D341Med (cell line): ENCODE measurements at regions not wholly inside any gene's neighbourhood (a gene's known extent, or its start where the extent isn't known, plus 50 kb on each side); places are given as distances from the start of the nearest gene placed in this dataset.

ENCODE experiments used
- DNase-seq: peaks from one replicate; pipeline ENCODE4 v3.0.0; 2012; ENCODE audit warnings: low spot score

DNA sequence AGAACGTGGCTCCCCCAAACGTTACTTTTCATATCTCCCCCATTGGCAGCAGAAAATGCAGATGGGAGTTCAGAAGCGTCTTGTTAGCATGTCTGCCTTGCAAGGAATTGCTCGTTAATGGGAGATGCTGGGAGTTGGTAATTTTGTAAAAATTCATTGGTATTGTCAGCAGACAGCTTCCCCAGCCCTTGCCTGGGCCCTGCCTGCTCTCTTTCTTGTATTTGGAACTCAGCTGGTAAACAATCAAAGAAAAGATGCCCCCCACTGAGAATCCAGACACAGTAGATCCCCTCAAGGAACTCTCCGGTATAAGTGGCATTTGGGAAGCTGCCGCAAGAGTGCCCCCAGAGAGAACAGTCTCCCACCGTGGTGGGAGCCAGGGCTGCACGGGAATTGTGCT lies 94.4 kb upstream of the IGSF21 start:
- DNase-seq = no peak

DNA sequence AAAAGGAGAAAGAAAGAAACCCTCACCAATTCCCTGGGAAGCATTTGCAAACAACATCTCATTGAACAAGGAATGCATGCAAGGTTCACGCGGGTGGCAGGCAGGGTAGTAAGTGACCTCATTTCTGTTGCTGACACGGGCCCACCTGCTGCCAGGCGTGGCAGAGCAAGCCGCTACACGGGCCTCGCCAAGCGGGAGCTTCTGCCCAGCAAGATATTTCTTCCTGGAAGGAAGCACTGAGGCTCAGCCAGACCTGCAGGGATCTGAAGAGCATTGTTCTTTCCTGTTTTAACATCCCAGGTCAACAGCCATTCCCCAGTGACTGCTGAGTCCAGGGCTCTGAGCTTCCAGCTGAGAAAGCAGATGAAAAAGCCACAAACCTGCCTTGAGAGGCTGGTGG lies 91.9 kb upstream of the IGSF21 start:
- DNase-seq = no peak

DNA sequence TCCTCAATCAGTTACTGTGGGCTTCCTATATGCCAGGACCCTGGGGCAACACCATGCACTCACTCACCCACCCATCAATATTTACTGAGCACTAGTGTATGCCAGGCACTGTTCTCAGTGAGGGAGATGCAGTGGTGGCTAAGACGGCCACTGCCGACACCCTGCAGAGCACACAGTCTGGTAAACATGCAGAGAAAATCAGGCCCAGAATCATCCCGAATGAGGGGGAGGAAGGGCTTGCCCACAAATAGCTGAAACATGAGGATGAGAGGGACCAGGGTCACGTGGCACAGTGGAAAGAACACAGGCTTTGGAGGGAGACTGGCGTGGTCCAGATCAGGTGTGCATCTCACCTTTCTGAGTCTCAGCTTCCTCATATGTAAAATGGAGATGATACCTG lies 89.2 kb upstream of the IGSF21 start:
- DNase-seq = no peak

DNA sequence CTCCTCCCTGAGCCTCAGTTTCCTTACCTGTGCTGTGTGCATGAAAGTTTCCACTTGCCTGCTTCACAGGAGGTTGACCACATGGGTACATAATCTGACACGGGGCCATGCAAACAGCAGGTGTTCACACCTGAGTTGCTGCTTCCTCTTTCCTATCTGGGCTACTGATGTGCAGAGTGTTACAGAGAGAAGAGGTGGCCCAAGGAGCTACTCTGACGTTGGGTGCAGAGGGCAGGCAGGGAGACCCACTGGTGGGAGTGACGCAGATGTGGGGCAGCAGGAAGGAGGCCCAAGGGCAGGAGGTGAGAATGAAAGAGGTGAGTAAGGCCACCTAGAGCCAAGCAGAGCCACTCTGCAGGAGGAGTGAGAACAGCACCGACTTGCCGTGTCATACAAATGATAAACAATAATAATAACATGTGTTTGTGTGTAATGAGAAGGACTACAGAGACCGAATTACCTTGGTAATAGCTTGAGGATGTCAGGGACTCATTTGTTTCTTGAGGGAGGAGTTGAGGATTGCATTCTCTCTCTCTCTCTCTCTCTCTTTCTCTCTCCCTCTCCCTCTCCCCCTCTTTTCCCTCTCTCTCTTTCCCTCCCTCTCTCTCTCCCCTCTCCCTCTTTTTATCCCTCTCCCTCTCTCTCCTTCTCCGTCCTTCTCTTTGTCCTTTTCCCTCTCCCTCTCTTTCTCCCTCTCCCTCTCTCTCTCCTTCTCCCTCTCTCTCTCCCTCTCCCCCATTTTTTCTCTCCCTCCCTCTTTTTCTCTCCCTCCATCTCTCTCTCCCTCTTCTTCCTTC lies 87.4 kb upstream of the IGSF21 start:
- no peak for DNase-seq

DNA sequence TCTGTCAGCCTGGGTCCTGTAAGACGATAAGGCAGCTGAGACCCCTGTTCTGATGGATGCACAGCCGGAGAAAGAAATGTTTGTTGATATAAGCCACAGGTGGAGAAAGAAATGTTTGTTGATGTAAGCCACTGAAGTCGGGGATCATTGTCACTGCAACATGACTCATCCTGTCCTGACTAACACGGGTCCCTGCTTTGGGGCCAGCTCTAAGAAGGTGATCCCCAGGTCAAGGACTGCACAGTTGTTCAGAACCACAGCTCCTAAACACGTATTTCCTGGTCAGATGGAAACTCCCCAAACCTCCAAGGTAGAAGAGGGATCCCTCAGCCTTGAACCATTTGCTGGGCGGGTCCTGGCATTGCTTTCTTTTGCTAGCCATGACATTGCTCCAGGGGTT lies 86.4 kb upstream of the IGSF21 start:
- no peak for DNase-seq

DNA sequence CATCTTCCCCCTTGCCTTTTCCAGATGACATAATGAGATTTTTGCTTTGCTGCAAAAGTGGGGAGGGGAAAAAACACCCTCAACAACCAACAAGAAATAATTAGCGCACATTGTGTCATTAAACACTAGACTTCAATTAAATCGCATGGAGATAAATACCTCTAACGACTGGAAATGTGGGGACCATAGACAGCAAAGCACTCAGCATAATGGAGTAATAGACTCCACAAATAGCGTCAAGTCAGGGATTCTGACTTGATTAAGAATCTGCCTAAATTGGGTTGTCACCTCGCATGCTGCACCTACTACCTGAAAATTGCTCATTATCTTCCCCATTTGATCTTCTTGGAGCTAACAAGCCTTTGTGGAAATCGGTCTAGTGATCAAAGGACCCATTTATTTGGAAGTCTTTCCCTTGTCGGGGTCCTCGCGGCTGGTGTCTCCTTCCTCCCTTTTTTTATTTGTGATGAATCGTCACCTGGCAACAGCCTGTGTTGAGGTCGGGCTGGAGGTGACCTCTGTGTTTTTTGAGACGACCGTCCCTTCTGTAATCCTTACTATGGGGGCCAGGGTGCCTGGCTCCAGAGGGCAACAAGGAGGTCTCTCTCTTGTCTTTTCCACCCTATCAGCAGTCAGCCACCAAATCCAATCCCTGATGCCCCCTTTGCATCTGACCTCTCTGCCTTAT lies 75.3 kb upstream of the IGSF21 start:
- no peak for DNase-seq

DNA sequence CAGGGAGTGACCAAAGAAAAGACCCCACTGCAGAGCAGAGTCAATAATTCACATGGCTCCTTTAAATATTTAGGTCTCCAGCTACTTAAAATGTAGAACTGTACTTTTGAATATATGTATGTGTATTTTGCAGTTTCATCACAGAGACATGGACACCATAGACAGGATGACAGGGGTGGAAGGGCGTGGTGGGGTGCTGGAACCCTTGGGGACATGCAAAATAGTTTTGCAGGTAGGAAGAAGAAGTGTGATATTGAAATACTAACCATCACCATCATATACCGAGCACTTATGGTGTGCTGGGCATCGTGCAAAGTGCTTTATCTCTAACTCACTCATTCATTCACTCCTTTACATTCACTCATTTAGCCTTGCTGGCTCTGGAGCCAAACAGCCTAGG lies 72.5 kb upstream of the IGSF21 start:
- no peak for DNase-seq

DNA sequence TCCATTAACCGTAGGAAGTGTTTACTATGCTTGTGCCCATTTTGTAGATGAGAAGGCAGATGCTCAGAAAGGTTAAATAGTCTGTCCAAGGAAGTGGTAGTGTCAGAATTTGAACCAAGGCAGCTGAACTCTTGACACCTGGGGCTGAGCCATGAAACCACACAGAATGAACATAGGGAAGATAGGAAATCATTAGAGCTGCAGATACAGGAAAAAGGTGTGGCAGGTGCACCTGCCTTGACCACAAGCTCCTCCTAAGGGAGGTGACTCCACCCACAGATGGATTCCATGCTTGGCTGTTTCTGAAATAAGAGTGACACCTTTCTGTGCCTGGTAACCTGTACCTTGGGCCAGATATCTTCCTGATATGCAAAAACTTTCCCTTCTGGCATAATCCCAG lies 69.9 kb upstream of the IGSF21 start:
- no peak for DNase-seq

DNA sequence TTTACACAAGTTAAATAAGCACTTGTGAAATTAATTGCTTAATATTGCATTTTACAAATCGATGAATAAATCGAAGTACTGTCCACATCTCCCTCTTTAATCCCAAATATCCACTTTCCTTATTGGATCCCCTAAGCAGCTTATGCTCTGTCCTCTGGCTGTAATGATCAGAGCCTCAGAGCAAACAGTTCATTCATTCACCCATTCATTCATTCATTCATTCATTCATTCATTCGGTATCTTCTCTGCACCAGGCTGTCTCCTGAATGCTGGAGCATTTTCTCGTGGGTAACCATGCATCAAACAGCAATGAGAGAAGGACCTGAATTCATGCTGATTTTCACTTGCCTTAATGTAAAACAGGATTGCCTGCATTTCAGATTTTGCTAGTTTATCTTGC lies 69.5 kb upstream of the IGSF21 start:
- DNase-seq = no peak

DNA sequence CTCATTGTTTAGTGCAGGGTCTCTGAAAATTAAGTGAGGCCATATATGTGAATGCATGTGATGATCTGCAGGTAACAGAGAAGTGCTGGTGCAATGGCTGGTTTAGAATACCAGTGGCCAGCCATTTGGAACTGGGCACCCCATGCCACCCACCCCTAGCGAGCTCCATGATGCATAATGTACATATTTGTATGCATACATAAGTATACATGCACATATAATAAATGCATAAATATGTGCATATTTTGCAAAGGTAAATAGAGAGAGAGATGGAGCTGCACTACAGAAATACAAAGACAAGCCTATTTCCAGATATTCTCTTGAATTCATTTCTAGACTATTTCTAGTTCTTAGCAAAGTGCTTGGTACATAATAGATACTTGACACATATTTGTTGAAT lies 68.5 kb upstream of the IGSF21 start:
- no peak for DNase-seq

DNA sequence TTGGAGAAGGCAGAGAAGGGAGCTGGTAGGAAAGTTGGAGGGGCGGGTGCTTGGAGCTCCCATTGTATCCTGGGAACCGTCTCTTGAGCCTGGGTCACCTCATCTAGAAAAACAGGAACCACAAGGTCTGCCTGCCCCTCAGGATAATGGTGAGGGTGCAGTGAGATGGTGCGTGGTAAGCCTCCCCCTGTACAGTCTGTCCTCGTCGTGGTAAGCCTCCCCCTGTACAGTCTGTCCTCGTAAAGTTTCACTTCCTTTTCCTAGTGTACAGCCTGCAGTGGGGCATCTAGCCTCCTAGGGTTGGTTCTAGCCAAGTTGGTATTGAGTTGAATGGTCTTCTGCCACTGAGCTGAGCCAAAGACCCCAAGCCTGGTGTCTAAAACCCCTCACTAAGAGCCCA lies 66.5 kb upstream of the IGSF21 start:
- DNase-seq = no peak

DNA sequence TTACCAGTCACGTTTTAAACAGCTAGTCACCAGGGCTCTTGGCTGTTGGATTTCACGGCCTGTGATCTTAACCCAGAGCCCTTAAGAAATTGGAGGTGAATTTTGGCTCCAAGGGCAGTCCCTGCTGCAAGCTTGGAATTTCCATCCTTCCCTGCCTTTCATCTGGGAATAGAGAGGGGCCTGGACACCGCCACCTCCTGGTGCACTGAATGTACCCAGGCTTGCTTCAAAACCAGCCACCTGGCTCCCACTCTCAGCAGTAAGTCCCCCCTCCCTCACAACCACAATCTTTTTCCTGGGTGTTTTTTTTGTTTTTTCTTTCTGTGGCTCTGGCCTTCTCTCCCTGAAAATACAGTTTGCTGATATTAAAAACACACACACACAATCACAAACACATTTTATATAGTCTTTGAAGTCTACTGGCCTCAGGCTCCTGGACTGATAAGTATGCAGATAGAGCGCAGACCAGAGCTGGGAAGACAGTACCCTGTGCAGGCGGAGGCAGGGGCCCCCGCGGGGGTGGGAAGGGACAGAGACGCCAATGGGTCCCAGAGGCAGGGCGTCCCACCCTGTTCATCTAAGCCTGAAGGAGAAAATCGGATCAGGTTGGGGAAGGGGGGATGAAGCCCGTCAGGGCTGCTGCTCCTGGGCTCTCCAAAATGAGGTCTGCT lies 65.8 kb upstream of the IGSF21 start:
- no peak for DNase-seq

DNA sequence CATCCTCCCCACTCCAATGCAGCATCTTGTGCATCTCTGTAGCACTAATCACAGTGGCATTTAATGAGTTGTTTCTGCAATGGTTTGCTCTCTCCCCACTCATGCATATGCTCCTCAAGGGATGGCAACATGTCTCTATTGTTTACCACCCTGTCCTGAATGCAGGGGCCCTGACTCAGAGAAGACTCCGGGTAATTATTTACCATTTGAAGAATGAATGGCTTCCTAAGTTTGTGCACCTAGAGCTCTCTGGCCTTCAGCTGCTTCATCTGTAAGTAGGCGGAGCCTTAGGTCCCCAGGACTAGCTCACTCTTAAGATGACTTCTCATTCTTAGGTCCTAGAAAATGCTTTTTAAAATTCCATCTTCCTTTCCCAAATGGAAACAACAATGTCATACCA lies 63.7 kb upstream of the IGSF21 start:
- DNase-seq = no peak

DNA sequence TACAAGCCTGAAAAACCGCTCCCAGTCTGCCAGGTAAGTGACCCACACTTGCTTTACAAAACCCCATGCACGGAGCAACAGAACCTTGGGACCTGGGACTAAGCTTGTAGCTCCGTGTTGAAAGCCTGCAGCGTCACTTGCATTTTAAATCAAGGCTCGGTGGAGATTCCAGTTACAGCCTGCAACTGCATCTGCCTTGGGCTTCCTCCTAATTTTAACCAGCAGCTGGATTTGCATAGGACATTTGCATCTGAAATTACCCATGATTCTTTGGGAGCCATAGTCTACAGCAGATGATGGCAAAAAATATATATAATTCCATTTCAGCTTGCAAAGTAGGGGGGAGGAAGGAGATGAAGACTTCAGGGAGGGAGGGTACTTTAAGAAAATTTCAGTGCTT lies 62.4 kb upstream of the IGSF21 start:
- no peak for DNase-seq

DNA sequence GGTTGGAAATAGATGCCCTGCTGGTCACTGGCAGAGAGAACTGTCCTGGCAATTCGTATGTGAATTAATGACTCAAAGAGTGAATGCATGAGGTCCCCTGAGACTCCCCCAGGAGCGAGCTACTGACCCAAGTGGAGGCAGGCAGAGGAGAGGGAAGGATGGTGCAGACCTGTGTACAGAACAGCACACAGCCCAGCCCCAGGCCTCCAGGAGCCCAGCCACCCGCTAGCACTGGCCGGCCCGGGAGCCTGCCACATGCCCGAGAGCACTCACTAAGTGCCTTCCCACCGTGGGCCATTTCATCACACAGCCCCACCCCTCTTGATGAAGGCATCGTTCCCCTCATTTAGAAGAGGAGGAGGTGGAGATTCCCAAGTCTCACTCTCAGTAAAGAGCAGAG lies 62.0 kb upstream of the IGSF21 start:
- no peak for DNase-seq

DNA sequence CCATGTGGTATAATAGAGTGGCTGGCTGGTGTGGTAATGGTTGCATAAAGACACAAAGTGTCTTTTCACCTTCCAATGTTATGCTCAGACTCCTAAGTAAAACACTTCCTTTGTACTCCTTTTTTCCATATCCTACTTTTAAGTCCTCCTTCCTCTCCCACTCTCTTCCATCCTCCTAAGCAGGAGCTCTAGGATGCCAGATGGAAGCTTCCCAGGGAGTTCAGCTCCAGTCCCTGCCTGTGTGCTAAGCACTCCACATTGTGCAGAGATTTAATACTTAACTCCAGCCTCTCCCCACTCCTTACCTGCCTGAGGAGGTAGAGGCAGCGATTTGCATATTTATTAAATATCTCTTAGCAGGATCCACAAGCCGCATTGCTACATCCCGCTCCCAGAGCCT lies 60.5 kb upstream of the IGSF21 start:
- DNase-seq = no peak

DNA sequence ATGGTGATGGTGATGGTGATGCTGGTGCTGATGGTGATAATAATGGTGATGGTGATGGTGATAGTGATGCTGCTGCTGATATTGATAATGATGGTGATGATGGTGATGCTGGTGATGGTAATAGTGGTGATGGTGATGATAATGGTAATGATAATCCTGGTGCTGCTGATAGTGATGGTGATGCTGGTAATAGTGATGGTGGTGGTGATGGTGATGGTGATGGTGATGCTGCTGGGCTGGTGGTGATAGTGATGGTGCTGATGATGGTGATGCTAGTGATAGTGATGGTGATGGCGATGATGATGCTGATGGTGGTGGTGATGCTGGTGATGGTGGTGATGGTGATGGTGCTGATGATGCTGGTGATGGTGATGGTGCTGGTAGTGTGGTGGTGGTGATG lies 58.4 kb upstream of the IGSF21 start:
- no peak for DNase-seq

DNA sequence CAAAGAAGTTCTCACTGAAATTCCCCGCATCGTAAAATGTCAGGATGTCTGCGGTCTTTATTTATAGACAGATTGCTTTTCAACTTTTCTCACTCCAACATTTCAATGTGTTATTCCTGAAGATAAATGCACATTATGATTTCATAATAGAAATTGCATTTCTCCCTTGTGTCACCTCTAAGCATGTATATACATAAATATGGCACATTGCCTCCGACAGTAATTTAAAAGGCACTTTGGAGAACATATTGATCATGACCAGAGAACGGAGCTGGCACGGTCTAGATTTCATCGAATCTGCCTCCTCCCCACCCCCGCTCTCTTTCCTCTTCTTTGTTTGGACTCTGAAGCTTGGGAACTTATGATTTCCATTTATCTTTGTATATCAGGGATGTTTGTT lies 54.9 kb upstream of the IGSF21 start:
- no peak for DNase-seq

DNA sequence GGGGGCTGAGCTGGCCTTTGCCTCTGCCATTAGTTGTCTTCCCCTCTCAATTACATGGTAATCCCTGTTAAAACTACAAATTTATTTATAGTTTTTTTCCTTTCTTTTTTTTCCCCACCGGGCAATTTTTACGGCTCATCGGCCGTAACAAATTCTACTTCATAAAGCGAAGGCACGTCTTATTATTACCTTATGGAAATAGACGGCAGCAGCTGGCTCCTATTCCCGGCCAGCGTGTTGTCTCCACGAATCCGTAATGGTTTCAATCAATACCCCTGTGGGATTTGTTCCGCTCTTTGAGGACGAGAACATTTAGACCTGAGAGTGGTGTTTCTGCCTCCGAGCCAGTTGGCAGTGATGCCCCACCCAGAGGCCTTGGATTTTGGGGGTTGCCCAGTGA lies 52.4 kb upstream of the IGSF21 start:
- no peak for DNase-seq

DNA sequence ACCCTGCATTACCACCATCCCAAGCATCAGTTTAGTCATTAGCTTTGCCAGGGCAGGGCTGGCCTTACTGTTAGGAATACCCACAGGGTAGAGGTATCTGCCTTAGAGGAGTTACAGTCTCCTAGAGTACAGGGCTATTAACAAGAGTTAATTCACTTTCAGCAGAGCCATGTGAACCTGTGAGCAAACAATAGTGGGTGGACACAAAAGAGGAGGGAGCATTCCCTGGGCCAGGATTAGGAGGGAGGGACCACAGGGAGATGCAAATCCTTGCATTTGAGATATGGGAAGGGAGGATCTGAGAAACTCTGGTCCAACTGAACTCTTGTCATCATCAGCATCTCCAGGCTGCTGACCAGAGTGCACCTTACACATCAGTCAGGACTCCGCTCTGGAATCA lies 51.1 kb upstream of the IGSF21 start:
- no peak for DNase-seq

DNA sequence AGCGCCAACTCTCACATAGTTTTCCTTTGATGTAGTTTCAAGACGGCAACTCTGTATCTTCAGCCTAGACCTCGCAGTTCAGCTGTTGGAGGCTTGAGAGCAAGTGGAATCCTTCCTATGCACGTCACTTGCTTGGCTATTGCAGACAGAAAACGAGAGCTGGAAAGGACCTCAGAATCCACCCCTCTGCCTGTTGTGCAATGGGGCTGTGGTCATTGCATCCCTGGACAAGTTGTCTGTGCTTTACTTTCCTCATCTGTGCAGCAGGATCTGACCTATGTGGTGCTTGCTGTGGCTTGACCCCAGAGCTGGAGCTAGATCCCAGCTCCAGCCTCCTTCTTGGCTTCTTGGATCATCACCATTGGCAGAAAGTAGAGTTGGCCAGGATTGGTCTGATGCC lies 50.0 kb upstream of the IGSF21 start:
- DNase-seq = no peak
